A673 (cell line): ENCODE measurements at regions not wholly inside any gene's neighbourhood (a gene's known extent, or its start where the extent isn't known, plus 50 kb on each side); places are given as distances from the start of the nearest gene placed in this dataset.

Source experiments
- BruUV-seq: library from RNA; stranded (reverse); fragments of 400-500 nt; replicated peaks from 2 replicates; lab custom pipeline; 2021; lab: Mats Ljungman, UMichigan
- CTCF ChIA-PET: fragments of 300-600 bp; sonication (Branson Sonifier 250); formaldehyde crosslinking; loops from one replicate; lab custom pipeline; 2022; ENCODE audit warnings: antibody characterized with exemption; lab: Charles Lee
- POLR2A ChIA-PET: fragments of 300-600 bp; sonication (Branson Sonifier 250); formaldehyde crosslinking; loops from one replicate; lab custom pipeline; 2022; ENCODE audit warnings: antibody characterized with exemption; ENCODE audit not compliant: low non-redundant PET; lab: Charles Lee
- DNase-seq: peaks from one replicate; pipeline ENCODE4 v3.0.0-alpha.2; 2015; ENCODE audit warnings: low spot score
- H3K27ac ChIP-seq: fragments of 200-600 bp; sonication (generic); 2 replicates; pipeline ENCODE4 v1.5.1; 2016; ENCODE audit warnings: mixed run types, low read depth, mild to moderate bottlenecking, mixed read lengths, antibody characterized with exemption, low read length; ENCODE audit not compliant: poor library complexity, severe bottlenecking
- H3K27me3 ChIP-seq: fragments of 200-600 bp; sonication (generic); replicated peaks from 2 replicates; pipeline ENCODE4 v1.6.1; 2017; ENCODE audit warnings: mixed run types, low read depth, mild to moderate bottlenecking, mixed read lengths, antibody characterized with exemption, low read length; ENCODE audit not compliant: insufficient read depth, poor library complexity
- H3K36me3 ChIP-seq: fragments of 200-600 bp; sonication (generic); 2 replicates; pipeline ENCODE4 v1.6.1; 2016; ENCODE audit warnings: mixed run types, mild to moderate bottlenecking, mixed read lengths, antibody characterized with exemption, low read length; ENCODE audit not compliant: insufficient read depth, poor library complexity, severe bottlenecking
- H3K4me1 ChIP-seq: fragments of 200-600 bp; sonication (generic); 2 replicates; pipeline ENCODE4 v1.6.1; 2017; ENCODE audit warnings: mixed run types, mild to moderate bottlenecking, mixed read lengths, antibody characterized with exemption, low read length; ENCODE audit not compliant: insufficient read depth, poor library complexity, severe bottlenecking
- H3K4me3 ChIP-seq: fragments of 200-600 bp; sonication (generic); 2 replicates; pipeline ENCODE4 v1.5.1; 2016; ENCODE audit warnings: low read depth, mixed run types, mild to moderate bottlenecking, mixed read lengths, low read length; ENCODE audit not compliant: poor library complexity, severe bottlenecking
- H3K9me3 ChIP-seq: fragments of 200-600 bp; sonication (generic); 2 replicates; pipeline ENCODE4 v1.6.1; 2016; ENCODE audit warnings: mixed run types, low read depth, mild to moderate bottlenecking, mixed read lengths, antibody characterized with exemption, low read length; ENCODE audit not compliant: poor library complexity, severe bottlenecking
- CTCF ChIP-seq: fragments of 300-800, 200-600 bp; sonication (generic); conservative IDR thresholded peaks from 2 replicates; pipeline ENCODE4 v1.5.1; 2017; ENCODE audit warnings: low read depth, mild to moderate bottlenecking, antibody characterized with exemption, low read length, moderate library complexity, mixed read lengths
- EZH2 ChIP-seq: fragments of 200-600 bp; sonication (generic); IDR thresholded peaks from 2 replicates; pipeline ENCODE4 v1.6.1; 2017; ENCODE audit warnings: borderline replicate concordance, low read depth, mild to moderate bottlenecking, mixed read lengths, antibody characterized with exemption, low read length; ENCODE audit not compliant: poor library complexity, severe bottlenecking
- intact Hi-C: fragments of 100-400 bp; cut with micrococcal nuclease; formaldehyde crosslinking; loops from one replicate; pipeline ENCODE4 v1.10.0; 2022; ENCODE audit not compliant: unreplicated experiment

- no peak for TF ChIP-seq CTCF
- no peak for TF ChIP-seq EZH2
- intact Hi-C loops, result no loop called here
- Histone ChIP-seq H3K36me3 (no peaks in the 10 kb centered on the region), H3K9me3 (no peaks in the 10 kb centered on the region), H3K4me3 (no peak overlapping the region), H3K4me1 (no peaks in the 10 kb centered on the region), H3K27ac (no peak overlapping the region), H3K27me3 (no peaks in the 10 kb centered on the region)
- BruUV-seq, result no TSS peak
- POLR2A ChIA-PET, result no interaction called here
- CTCF ChIA-PET, result no interaction called here
- DNase-seq, result no peak
Observed at GRCh38 chr20:7503501-7503900, 436.8 kb downstream of the HAO1 start.

GRCh38 chr20:7505152-7505834, 435.0 kb downstream of the HAO1 start:
- H3K36me3 ChIP-seq, result no peaks in the 10 kb centered on the region
- no peaks in the 10 kb centered on the region for H3K4me1 ChIP-seq
- no peak overlapping the region for H3K27ac ChIP-seq
- no peak overlapping the region for H3K4me3 ChIP-seq
- intact Hi-C loops, result no loop called here
- DNase-seq, result no peak
- no peaks in the 10 kb centered on the region for H3K9me3 ChIP-seq
- TF ChIP-seq CTCF (no peak), EZH2 (no peak)
- BruUV-seq, result no TSS peak
- CTCF ChIA-PET, result no interaction called here
- POLR2A ChIA-PET, result no interaction called here
- no peaks in the 10 kb centered on the region for H3K27me3 ChIP-seq

DNA sequence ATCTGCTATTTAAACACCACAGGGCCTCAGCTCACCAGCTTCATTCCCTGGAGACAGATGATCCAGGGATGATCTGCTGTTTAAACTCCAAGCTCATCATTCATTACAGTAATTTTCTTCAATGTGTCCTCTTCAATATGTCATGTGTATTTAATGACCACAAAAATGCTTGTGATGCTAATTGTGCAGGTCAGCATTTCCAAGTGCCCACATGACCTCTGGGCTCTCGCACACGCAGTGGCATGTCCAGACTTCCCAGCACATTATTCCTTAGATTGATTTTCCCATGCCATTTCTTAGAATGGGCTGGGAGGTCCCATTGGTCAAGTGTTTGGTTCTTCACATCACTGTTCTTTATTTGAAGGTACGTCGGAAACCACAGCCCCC, 434.4 kb downstream of the HAO1 start:
- no peak overlapping the region for H3K27ac ChIP-seq
- DNase-seq, result no peak
- BruUV-seq, result no TSS peak
- ChIA-PET CTCF (no interaction called here), POLR2A (interaction anchor here (0.6 kb wide), 1 partner anchor 1122 kb away, joined by 3 read pairs; no protein-coding TSS in a partner anchor)
- H3K9me3 ChIP-seq, result no peaks in the 10 kb centered on the region
- TF ChIP-seq EZH2 (no peak), CTCF (no peak)
- no peak overlapping the region for H3K4me3 ChIP-seq
- intact Hi-C loops, result no loop called here
- no peaks in the 10 kb centered on the region for H3K36me3 ChIP-seq
- H3K27me3 ChIP-seq, result no peaks in the 10 kb centered on the region
- no peaks in the 10 kb centered on the region for H3K4me1 ChIP-seq
